SK-N-SH (cell line): ENCODE measurements at regions not wholly inside any gene's neighbourhood (a gene's known extent, or its start where the extent isn't known, plus 50 kb on each side); places are given as distances from the start of the nearest gene placed in this dataset.

Source experiments
- CTCF ChIP-seq: fragments of 200-600 bp; sonication (generic); IDR thresholded peaks from 2 replicates; pipeline ENCODE4 v1.6.1; 2017; ENCODE audit warnings: antibody characterized with exemption, mild to moderate bottlenecking, moderate library complexity
- EP300 ChIP-seq, 2 experiments: IDR thresholded peaks; 2 replicates each; pipeline versions ENCODE4 v1.4.0 to v1.6.1; 2012; ENCODE audit warnings: borderline replicate concordance in 1 of 2, low read depth in 1 of 2, low read length in 1 of 2
- MAX ChIP-seq: IDR thresholded peaks from 2 replicates; pipeline ENCODE4 v1.4.0; 2012; ENCODE audit warnings: low read depth
- MEF2A ChIP-seq: IDR thresholded peaks from 2 replicates; pipeline ENCODE4 v1.4.0; 2012; ENCODE audit warnings: low read depth, borderline replicate concordance
- POLR2AphosphoS5 ChIP-seq: IDR thresholded peaks from 2 replicates; pipeline ENCODE4 v1.6.1; 2012; ENCODE audit warnings: low read depth, low read length
- RXRA ChIP-seq: IDR thresholded peaks from 2 replicates; pipeline ENCODE4 v1.4.0; 2012; ENCODE audit warnings: low read depth, mild to moderate bottlenecking, borderline replicate concordance
- TAF1 ChIP-seq: IDR thresholded peaks from 2 replicates; pipeline ENCODE4 v1.6.1; 2012; ENCODE audit warnings: low read depth, mild to moderate bottlenecking, low read length, moderate library complexity, borderline replicate concordance
- TF ChIP-seq, protein P1 (sequence below): IDR thresholded peaks from 2 replicates; pipeline ENCODE4 v1.4.0; 2012; ENCODE audit warnings: low read depth, borderline replicate concordance

GRCh38 chr13:80255946-80256345, 85.0 kb downstream of the SPRY2 start:
- TF ChIP-seq TAF1 (no peak), CTCF (no peak), MAX (no peak), EP300 (IDR thresholded peaks at IDR 0.05; ENCODE audit: borderline replicate concordance in 1 of 2, low read depth in 1 of 2, low read length in 1 of 2) (no peak), RXRA (no peak), POLR2AphosphoS5 (no peak), MEF2A (no peak)
- TF ChIP-seq, protein P1, sequence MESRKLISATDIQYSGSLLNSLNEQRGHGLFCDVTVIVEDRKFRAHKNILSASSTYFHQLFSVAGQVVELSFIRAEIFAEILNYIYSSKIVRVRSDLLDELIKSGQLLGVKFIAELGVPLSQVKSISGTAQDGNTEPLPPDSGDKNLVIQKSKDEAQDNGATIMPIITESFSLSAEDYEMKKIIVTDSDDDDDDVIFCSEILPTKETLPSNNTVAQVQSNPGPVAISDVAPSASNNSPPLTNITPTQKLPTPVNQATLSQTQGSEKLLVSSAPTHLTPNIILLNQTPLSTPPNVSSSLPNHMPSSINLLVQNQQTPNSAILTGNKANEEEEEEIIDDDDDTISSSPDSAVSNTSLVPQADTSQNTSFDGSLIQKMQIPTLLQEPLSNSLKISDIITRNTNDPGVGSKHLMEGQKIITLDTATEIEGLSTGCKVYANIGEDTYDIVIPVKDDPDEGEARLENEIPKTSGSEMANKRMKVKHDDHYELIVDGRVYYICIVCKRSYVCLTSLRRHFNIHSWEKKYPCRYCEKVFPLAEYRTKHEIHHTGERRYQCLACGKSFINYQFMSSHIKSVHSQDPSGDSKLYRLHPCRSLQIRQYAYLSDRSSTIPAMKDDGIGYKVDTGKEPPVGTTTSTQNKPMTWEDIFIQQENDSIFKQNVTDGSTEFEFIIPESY, result no peak
